MM.1S (cell line): ENCODE measurements at regions not wholly inside any gene's neighbourhood (a gene's known extent, or its start where the extent isn't known, plus 50 kb on each side); places are given as distances from the start of the nearest gene placed in this dataset.

ENCODE experiments used
- EZH2 ChIP-seq: fragments of 300-600 bp; sonication (generic); optimal IDR thresholded peaks from 2 replicates; pipeline ENCODE3; 2017; ENCODE audit warnings: low read depth, mild to moderate bottlenecking, antibody characterized with exemption, low read length, mixed read lengths
- TF ChIP-seq, protein P1 (sequence below): fragments of 300-600 bp; sonication (generic); IDR thresholded peaks from 2 replicates; pipeline ENCODE4 v1.5.1; 2016; ENCODE audit warnings: antibody characterized with exemption, low read length, mixed read lengths

DNA sequence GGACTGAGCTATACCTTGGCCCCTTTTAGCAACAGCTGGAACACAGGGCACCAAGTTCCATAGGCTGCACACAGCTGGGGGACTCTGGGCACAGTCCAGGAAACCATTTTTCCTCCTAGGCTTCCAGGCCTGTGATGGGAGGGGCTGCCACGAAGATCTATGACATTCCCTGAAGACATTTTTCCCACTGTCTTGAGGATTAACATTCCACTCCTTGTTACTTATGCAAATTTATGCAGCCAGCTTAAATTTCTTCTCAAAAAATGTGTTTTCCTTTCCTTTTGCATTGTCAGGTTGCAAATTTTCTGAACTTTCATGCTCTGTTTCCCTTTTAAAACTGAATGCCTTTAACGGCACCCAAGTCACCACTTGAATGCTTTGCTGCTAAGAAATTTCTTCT, 580.1 kb upstream of the FTMT start:
- TF ChIP-seq, protein P1, sequence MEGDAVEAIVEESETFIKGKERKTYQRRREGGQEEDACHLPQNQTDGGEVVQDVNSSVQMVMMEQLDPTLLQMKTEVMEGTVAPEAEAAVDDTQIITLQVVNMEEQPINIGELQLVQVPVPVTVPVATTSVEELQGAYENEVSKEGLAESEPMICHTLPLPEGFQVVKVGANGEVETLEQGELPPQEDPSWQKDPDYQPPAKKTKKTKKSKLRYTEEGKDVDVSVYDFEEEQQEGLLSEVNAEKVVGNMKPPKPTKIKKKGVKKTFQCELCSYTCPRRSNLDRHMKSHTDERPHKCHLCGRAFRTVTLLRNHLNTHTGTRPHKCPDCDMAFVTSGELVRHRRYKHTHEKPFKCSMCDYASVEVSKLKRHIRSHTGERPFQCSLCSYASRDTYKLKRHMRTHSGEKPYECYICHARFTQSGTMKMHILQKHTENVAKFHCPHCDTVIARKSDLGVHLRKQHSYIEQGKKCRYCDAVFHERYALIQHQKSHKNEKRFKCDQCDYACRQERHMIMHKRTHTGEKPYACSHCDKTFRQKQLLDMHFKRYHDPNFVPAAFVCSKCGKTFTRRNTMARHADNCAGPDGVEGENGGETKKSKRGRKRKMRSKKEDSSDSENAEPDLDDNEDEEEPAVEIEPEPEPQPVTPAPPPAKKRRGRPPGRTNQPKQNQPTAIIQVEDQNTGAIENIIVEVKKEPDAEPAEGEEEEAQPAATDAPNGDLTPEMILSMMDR, result no peak
- TF ChIP-seq EZH2, result no peak
